OCI-LY3 (cell line): ENCODE measurements at regions not wholly inside any gene's neighbourhood (a gene's known extent, or its start where the extent isn't known, plus 50 kb on each side); places are given as distances from the start of the nearest gene placed in this dataset.

Experiments used
- H2AFZ ChIP-seq: fragments of 200-600, 300-600 bp; shearing (Covaris generic); 2 replicates; pipeline ENCODE4 v1.6.0; 2014; ENCODE audit warnings: antibody characterized with exemption, low read depth, low read length
- H3K27ac ChIP-seq: fragments of 200-600, 300-600 bp; sonication (generic); 2 replicates; pipeline ENCODE4 v1.5.1; 2014; ENCODE audit warnings: mild to moderate bottlenecking, low read length, moderate library complexity, mixed read lengths
- H3K27me3 ChIP-seq: fragments of 200-600, 300-600 bp; sonication (generic); 2 replicates; pipeline ENCODE4 v1.6.1; 2014; ENCODE audit warnings: low read depth, low read length, mixed read lengths
- H3K36me3 ChIP-seq: fragments of 200-600, 300-600 bp; sonication (generic); replicated peaks from 2 replicates; pipeline ENCODE3; 2014; ENCODE audit warnings: low read depth, low read length, mixed read lengths
- H3K4me1 ChIP-seq: fragments of 300-600, 200-600 bp; sonication (generic); 2 replicates; pipeline ENCODE4 v1.6.1; 2014; ENCODE audit warnings: low read length, mixed read lengths
- H3K4me2 ChIP-seq: fragments of 200-600, 300-600 bp; sonication (generic); 2 replicates; pipeline ENCODE4 v1.6.1; 2014; ENCODE audit warnings: low read length, mixed read lengths
- H3K4me3 ChIP-seq: fragments of 300-600, 200-600 bp; sonication (generic); 2 replicates; pipeline ENCODE4 v1.5.1; 2014; ENCODE audit warnings: antibody characterized with exemption, mild to moderate bottlenecking, low read length, moderate library complexity
- H3K79me2 ChIP-seq: fragments of 300-600, 200-600 bp; shearing (Covaris generic); 2 replicates; pipeline ENCODE4 v1.6.1; 2014; ENCODE audit warnings: mild to moderate bottlenecking, low read length, mixed read lengths
- H3K9ac ChIP-seq: fragments of 300-600, 200-600 bp; shearing (Covaris generic); 2 replicates; pipeline ENCODE4 v1.6.0; 2014; ENCODE audit warnings: mild to moderate bottlenecking, low read length, moderate library complexity
- H3K9me3 ChIP-seq: fragments of 200-600, 300-600 bp; shearing (Covaris generic); 2 replicates; pipeline ENCODE4 v1.6.1; 2014; ENCODE audit warnings: low read length, mixed read lengths; ENCODE audit not compliant: insufficient read depth
- H4K20me1 ChIP-seq: fragments of 200-600, 300-600 bp; sonication (generic); 2 replicates; pipeline ENCODE4 v1.6.1; 2016; ENCODE audit warnings: low read length, mixed read lengths; ENCODE audit not compliant: insufficient read depth
- EZH2phosphoT487 ChIP-seq: fragments of 200-600 bp; shearing (Covaris generic); IDR thresholded peaks from 2 replicates; pipeline ENCODE4 v1.6.1; 2018; ENCODE audit warnings: antibody characterized with exemption, mixed run types, low read depth
- TF ChIP-seq, protein P1 (sequence below): fragments of 200-600, 300-600 bp; sonication (generic); IDR thresholded peaks from 2 replicates; pipeline ENCODE4 v1.5.1; 2014; ENCODE audit warnings: antibody characterized with exemption, low read length, low read depth

DNA sequence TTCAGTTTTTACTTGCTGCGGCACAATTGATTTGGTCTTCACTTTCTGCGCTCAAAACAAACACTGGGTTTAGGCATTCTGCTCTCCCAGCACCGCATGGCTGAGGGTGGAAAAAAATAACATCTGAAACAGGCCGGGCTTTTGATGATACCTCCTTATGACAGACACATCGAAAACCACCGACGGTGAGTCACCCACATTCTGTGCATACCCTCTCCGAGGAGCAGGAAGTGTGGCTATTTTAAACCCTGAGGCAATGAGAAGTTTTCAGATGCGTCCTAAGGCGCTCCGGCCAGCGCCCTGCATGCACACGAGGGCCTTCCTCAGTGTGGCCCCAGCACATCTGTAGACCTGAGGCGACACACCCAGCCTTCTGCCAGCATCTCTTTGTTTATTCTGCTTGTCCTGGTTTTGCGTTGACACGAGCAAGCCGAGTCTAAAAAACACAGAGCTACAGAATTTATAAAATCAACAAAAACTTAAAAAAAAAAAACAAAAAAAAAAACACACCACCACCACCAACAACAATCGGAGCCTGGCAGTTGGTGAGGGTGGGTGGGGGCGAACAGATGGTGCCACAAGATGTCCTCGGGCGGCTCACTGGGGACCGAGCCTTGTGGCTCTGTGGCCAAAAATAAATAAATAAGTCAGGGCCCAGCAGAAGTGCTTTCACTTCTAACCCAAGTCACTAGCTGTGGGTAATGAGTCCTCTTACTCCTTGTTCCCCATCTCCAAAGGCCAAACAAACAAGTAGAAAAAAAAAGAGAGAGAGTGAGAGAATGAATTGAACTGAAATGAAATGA, 162.6 kb upstream of the IRF2BP2 start:
- H3K9ac ChIP-seq: peak overlapping the region; percentile 28; the same call in 1 of the 2 replicates
- TF ChIP-seq, protein P1, sequence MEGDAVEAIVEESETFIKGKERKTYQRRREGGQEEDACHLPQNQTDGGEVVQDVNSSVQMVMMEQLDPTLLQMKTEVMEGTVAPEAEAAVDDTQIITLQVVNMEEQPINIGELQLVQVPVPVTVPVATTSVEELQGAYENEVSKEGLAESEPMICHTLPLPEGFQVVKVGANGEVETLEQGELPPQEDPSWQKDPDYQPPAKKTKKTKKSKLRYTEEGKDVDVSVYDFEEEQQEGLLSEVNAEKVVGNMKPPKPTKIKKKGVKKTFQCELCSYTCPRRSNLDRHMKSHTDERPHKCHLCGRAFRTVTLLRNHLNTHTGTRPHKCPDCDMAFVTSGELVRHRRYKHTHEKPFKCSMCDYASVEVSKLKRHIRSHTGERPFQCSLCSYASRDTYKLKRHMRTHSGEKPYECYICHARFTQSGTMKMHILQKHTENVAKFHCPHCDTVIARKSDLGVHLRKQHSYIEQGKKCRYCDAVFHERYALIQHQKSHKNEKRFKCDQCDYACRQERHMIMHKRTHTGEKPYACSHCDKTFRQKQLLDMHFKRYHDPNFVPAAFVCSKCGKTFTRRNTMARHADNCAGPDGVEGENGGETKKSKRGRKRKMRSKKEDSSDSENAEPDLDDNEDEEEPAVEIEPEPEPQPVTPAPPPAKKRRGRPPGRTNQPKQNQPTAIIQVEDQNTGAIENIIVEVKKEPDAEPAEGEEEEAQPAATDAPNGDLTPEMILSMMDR: no peak
- peak overlapping the region; percentile 56 for H2AFZ ChIP-seq
- H3K4me2 ChIP-seq: peak overlapping the region; percentile 61
- peak overlapping the region; percentile 40 for H3K4me3 ChIP-seq
- H3K9me3 ChIP-seq: 0 out of 2 replicates have a peak, but pooled peaks cover 6% of the 10 kb centered on the region
- no peaks in the 10 kb centered on the region; the same call in 1 of the 2 replicates for H4K20me1 ChIP-seq
- H3K36me3 ChIP-seq: no peaks in the 10 kb centered on the region
- H3K27me3 ChIP-seq: peaks cover 13% of the 10 kb centered on the region
- H3K27ac ChIP-seq: peak overlapping the region; percentile 16
- peaks cover 39% of the 10 kb centered on the region for H3K4me1 ChIP-seq
- no peaks in the 10 kb centered on the region for H3K79me2 ChIP-seq

DNA sequence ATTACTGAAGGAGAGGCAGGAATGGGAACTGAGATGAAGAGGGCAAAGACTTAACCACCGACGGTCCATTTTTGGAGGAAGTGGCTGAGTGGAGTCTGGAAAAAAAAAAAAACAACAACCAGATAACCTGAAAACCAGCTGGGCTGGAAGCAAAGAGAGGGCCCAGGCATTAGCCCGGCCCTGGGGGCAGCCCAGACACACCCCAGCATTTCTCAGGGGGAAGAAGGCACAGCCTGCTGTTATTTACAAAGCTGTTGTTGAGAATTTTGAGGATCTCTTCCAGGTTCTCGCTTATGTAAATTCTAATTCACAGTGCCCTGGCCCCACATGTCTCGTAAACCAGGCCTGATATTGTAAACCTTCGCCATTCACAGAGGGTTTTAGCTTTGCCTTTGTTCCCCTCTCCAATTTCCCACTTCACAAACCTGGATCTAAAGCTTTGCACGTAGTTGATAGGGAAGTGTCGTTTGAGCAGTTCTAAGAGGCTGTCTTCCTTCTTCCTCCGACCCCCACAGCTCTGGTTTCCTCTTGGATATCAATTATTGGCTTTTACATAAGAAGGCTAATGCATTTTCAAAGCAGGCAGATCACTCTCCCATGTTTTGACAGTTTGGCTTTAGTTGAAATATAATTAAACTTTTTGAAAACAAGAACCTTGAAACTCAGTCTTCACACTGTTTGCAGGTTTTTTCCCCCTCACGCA, 161.8 kb upstream of the IRF2BP2 start:
- H3K4me3 ChIP-seq: peak overlapping the region; percentile 40
- H3K27ac ChIP-seq: peak overlapping the region; percentile 16
- H2AFZ ChIP-seq: peak overlapping the region; percentile 56

DNA sequence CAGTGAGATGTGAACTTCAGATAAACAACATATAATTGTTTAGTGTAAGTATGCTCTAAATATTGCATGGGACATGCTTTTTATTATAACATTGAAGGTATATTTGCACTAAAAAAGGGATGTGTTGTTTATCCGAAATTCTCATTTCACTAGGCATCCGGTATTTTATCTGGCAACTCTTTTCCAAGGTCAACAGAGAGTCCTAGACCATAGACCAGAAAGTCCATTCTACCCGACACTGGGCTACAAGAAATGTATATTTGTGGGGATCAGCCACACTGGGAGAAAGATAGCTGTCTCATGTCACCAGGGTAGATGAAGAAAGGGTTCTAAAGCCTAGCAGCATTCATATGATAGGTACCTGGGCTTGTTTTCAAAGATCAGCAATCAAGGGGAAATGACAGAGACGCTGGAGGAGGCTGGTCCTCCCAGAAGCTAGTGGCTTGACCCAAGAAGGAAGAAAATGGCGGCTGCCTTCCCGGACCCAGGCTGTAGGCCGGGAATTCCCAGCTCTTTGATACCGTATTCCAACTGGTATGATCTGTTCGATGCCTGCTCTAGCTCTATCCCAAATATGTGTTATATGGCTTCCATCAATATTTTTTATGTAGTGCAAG, 161.1 kb upstream of the IRF2BP2 start:
- Histone ChIP-seq H3K27ac (no peak overlapping the region), H3K9ac (no peak overlapping the region), H3K4me1 (peaks cover 39% of the 10 kb centered on the region), H2AFZ (no peak overlapping the region), H3K36me3 (no peaks in the 10 kb centered on the region), H3K9me3 (0 out of 2 replicates have a peak, but pooled peaks cover 6% of the 10 kb centered on the region), H4K20me1 (no peaks in the 10 kb centered on the region), H3K79me2 (no peaks in the 10 kb centered on the region), H3K4me3 (no peak overlapping the region), H3K27me3 (no peaks in the 10 kb centered on the region), H3K4me2 (no peak overlapping the region)
- TF ChIP-seq EZH2phosphoT487: no peak
- TF ChIP-seq, protein P1: no peak

More for the DNA sequence above, 161.8 kb upstream of the IRF2BP2 start:
- Histone ChIP-seq H4K20me1 (no peaks in the 10 kb centered on the region), H3K36me3 (no peaks in the 10 kb centered on the region), H3K4me2 (peak overlapping the region; percentile 61), H3K9ac (peak overlapping the region; percentile 28; the same call in 1 of the 2 replicates), H3K79me2 (no peaks in the 10 kb centered on the region), H3K4me1 (peaks cover 39% of the 10 kb centered on the region), H3K9me3 (0 out of 2 replicates have a peak, but pooled peaks cover 6% of the 10 kb centered on the region), H3K27me3 (peaks cover 5% of the 10 kb centered on the region)
- TF ChIP-seq EZH2phosphoT487: no peak
- TF ChIP-seq, protein P1: no peak
